DMS 273 treated with DMSO at 0.1 percent for 48 hours (cell line): ENCODE measurements at regions not wholly inside any gene's neighbourhood (a gene's known extent, or its start where the extent isn't known, plus 50 kb on each side); places are given as distances from the start of the nearest gene placed in this dataset.

Experiments
- DNase-seq: peaks from one replicate; lab custom pipeline; 2025; lab: John Stamatoyannopoulos, UW

DNA sequence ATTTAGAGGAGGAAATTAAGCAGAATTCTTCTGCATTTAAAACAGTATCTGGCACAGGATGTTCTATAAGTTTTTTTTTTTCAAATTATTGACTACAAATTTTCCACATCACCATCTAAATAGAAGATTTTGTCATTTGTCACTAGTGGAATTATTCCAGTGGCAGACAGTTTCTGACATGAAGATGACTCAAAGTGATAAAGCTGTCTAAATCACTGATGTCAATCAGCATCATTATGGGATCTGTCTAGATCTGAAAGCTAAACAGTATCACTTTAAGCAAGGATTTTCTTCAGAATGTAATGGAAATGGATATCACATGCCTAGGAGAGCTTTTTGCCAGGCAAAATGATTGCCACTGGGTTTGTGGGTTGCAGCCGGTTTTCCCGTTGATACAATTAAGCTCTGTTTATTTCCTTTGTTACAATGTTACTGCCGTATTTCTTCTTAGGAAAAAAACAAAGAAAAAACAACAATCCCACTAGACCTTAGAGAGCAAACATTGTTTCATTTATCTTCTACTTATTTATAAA, 1657.0 kb upstream of the PRR20A start:
- DNase-seq, result no peak

DNA sequence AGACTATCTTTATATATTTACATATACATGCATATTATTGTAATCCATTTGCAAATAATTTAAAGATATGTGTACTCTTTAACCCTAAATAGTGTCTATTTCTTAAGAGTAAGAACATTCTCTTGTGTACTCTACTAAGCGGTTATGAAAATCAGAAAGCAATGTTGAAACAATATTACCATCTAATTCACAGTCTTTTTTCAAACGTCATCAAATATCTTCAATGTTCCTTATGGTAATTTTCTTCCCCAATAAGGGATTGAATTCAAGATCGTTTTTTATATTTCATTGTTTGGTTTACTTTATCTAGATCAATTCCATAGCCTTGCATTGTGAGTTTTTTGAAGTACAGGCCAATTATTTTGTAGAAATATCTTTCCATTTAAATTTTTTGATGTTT, 1647.4 kb upstream of the PRR20A start:
- DNase-seq, result no peak

DNA sequence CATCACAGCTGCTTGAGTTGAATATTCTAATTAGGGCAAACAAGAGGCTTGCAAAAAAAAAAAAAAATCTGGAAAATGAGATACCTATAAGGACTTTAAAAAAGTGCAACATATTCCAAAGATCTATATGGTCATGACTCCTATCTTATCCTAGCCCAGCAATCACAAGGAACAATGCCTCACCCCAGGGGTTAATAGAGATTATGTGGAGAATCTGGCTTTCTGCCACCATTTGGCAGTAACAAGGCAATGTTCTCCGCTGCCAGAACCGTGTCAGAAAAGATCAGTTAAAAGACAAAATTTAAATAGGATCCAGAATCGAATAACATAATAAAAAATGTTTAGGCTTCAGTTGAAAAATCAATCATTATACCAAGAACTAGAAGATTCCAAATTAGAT, 1643.2 kb upstream of the PRR20A start:
- DNase-seq, result no peak

DNA sequence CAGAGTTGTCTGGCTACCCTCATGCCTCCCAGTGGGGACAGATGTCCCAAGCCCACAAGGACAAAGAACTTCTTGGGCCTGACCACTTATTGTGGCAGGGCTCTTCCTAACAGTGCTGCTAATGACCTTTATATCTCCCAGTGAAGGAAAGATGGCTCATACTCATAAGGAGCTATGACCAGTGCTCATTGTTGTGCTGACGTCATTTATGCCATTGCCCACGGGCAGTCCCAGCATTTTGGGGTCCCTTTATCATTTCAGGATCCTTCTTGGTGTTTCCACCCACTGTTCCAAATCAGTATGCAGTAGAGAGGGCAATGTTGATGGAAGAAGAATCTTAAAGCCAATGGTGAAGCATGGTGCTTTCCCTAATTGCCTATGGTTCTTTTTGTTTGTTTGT, 1640.0 kb upstream of the PRR20A start:
- DNase-seq, result no peak

DNA sequence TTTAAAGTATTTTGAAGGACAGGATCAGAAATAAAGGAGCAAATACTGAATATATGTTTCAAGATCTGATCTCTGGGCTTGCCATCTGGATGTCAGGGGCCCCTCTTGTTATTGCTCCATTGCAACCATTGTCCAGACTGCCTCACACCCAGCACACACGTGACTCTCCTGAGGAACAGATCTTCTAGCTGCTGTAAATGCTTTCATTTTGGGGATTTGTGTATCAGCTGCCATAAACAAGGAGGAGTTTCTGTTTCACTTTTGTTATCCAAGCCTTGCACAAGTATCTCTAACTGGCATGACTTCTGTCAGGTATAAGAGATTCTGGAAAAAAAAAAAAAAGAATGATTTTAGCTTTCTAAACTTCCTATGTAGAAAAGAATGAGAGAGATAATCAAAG, 1624.1 kb upstream of the PRR20A start:
- DNase-seq, result peak; percentile 0

DNA sequence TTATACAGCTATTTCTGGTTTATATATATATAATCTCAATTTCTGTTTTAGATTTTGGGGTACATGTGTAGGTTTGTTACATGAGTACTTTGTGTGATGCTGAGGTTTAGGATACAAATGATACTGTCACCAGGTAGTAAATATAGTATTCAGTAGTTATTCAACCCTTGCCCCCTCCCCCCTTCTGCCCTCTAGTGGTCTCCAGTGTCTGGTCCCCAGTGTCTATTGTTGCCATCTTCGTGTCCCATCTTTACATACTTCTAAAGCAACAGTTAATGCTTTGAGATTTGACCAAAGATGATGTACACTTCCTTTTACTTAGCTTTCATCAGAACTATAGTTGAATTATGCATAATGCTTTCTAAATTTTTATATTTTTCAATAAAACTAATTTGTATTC, 1623.4 kb upstream of the PRR20A start:
- DNase-seq, result no peak

DNA sequence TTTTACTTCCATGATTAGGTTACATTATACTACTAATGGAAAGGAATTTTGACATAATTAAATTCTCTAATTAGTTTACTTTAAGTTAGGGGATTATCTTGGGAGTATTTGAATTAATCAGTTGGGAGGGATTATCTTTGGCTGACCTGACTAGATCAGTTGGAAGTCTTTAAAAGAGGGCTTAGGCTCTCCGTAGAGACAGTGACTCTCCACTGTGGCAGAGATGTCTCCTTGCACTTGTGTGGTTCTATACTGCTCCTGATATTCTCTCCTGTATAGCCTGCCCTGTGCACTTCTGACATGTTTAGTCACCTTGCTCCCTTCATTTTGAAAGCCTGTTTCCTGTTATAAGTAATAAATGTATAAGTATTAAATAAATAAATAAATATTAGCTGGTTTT, 1612.3 kb upstream of the PRR20A start:
- no peak for DNase-seq

DNA sequence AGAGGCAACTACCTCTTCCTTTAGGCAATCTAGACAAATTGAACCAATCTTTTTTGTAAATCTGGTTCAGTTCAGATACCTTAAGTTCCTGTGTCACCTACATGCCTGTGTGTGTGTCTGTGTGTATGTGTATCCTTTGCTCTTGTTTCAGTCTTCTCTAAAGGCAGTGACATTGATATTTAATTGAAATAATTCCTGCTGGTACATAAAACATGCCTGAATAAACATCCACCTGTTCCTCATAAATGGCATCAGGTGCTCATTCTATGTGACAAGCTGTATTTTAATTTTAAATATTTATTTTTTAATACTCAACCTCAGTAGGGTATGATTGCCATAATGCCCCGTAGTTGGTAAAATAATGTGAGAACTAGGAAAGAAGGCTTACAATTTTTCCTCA, 1606.4 kb upstream of the PRR20A start:
- no peak for DNase-seq

DNA sequence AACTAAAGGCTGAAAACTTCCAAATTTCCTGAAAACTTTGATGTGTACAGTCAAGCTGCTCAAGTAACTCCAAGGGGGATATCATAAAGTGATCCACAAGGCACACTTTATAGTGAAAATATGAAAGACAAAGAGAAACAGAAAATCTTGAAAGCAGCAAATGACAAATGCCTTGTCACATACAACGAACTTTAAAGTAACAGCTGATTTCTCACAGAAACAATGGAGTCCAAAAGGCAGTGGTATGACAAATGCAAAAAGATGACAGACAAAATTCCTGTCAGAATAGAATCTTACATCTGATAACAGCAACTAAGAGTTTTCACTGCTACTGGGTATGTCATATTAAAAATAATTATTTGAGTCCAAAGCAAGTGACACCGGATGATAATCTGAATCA, 1602.3 kb upstream of the PRR20A start:
- no peak for DNase-seq

DNA sequence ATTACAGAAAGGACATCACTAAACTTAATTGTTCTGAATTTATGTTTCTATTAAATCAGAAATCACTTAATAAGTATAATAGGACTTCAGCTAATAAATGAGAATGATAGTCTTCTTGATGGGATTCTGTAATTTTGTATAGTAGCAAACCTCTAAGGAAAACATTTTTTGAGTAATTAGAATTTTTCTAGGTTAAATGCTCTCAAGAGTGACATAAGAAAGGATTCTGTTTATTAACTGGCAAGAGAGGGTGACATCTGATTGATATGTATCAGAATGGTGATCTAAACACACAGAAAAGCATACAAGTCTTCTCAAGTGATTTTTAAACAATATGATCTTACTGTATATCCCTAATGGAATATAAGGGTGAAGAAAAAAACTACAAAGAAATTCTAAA, 1597.7 kb upstream of the PRR20A start:
- DNase-seq, result no peak

DNA sequence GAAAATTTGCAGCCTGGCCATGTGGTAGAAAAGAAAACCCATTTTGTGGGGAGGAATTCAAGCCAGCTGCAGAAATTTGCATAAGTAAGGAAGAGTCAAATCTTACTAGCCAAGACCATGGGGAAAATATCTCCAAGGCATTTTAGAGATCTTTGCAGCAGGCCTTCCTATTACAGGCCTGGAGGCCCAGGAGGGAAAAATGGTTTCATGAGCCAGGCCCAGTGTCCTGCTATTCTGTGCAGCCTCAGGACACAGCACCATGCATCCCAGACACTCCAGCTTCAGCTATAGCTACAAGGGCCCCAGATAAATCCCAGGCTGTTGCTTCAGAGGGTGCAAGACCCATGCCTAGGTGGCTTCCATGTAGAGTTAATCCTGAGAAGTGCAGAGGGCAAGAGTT, 1590.1 kb upstream of the PRR20A start:
- no peak for DNase-seq

DNA sequence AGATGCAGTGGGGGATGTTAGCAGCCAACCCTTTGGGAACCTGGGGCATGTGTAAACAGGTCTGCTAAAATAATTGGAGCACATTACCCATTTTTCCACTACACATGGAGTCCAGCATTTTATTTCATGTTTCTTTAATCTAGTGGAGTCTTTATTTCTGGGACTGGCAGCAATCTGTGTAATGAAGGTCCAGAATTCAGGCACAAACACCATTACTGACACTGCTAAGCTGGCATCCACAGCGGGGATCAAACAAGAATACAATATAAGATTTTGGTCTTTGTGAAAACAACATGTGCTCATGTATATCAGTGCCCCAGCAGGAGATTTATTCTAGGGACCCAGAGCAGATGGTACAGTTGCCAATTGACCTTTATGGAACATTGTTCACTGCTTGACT, 1587.0 kb upstream of the PRR20A start:
- peak; percentile 91 for DNase-seq

DNA sequence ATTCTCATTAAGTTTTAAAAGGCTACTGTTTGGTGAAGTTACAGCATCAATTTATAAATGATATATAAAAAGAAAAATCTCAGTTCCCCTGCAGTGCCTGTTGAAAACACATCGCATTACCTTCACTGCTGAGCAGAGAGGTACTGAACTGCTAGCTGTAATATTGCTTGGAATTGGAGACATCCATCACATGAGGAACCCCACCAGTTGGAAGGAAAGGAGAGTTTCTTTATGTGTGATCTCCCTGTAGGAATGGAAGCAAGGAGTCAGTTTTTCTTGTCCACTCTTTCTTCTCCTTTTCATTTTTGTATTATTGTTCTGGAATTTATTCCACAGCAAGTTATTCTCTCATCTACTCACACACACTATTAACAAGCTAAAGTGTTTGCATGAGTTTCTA, 1586.0 kb upstream of the PRR20A start:
- DNase-seq, result peak; percentile 20

DNA sequence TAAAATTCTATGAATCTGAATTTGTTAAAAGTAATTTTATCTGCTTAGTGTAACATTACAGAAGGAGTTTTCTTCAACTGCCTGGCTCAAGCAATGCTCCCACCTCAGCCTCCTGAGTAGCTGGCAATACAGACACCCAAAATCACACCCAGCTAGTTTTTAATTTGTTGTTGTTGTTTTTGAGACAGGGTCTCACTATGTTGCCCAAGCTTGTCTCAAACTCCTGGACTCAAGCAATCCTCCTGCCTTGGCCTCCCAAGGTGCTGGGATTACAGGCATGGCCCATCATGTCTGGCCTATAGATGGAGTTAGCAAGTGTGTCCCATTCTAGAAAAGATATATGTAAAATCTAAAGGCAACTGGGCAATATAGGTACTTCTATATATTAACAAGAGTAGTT, 1580.4 kb upstream of the PRR20A start:
- DNase-seq, result no peak

DNA sequence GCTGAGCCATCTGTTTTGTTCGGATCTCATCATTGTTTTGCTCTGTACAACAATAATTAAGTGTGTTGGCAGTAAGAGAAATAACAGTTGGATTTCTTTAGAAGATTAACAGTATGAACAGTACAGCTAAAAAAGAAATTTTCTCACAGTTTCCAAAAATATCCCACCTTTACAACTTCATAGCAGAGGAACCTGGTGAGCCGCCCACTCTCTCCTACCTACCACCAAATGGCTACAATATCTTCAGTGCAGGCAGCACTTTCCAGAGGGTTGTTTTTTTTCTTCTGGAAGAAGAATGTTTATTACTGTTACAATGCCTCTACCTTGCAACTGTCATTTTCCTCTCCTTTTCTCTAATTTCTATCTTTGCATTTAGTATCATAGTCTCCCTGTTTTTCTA, 1577.5 kb upstream of the PRR20A start:
- no peak for DNase-seq

DNA sequence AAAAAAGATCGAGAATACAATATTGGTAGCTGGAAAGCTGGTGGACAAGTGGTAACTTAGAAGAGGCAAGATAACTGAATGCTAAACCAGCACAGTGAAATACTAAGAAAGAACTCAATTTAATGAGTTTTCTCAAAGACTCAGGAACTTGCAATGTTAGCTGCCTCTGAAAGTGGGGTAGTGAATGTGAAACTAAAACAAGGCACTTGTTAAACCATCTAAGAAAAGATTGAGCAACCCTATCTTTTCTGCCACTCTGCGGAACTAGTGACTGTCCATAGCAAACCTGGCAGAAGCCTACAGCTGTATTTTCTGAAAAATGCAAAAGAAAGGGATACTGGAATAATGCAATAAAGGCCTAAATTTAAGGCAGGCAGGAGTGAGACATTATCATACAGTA, 1574.4 kb upstream of the PRR20A start:
- no peak for DNase-seq

DNA sequence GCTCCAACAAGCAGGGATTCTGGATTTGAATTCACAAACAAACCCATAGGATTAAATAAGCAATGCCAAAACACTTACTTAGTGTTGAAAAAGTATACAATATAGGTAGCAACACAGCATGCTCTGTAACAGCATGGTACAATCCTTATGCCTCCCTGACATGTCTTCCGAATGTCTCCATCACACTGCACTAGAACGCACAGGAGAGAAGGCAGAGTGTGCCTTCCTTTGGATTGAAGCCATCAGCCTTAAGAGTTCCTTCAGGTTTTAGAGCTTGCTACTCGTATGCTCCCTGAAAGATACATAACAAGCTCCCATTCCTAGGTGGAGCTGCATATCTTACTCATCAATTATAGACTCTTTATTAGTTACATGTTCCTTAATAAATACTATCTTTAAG, 1573.9 kb upstream of the PRR20A start:
- no peak for DNase-seq

DNA sequence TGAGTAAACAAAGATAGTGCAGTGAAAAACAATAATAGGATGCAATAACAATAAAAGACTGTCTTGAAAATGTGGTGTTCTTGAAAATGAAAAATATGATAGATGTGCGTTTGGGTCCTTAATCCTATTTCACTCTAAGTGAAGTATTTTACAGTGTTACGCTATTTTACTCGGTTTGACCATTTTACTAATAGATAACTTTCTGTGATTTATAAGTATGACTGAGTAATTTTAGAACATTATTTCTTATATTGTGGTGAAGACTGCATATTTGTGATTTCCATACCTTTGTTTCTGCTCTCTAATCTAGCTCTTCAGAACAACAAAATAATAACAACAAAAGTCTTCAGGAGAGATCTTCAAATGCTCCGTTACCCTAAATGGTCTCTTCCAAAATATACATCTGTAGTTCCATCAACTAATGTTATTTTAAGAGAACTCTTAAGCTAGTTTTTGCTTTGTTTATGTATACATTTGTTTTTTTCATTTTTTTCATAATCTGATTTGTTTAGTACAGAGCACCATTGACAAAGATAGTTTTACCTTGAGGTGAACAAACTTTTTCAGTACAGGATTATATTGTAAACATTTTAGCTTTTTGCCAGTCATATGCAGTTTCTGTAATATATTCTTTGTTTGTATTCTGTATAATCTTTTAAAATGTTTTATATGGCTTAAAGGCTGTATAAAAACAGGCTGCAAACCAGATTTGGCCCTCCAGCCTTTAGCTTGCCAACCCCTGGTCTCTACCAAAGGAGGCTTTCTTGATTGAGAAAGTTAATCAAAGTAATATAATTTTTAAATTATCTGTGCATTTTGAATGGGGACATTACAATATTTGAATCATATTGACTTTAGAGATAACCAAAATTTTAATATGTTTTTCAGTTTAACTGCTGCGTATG, 1572.7 kb upstream of the PRR20A start:
- DNase-seq, result no peak

DNA sequence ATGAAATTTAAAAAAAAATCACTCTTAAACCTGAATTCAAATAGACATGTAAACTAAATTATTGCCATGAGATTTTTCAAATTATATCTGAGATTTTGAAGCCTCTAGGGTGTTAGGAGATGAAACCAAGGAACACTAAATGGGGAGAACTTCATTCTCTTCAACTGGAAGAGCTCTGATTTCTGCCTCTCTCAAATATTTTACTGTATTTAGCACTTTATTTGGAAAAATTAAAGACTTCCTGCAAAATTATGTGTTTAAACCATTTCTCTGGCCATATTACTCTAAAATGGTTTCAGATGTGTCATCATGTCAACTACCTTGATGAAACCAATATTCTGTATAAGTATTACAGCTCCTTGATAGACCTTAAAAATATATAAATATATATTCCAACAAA, 1571.6 kb upstream of the PRR20A start:
- no peak for DNase-seq

DNA sequence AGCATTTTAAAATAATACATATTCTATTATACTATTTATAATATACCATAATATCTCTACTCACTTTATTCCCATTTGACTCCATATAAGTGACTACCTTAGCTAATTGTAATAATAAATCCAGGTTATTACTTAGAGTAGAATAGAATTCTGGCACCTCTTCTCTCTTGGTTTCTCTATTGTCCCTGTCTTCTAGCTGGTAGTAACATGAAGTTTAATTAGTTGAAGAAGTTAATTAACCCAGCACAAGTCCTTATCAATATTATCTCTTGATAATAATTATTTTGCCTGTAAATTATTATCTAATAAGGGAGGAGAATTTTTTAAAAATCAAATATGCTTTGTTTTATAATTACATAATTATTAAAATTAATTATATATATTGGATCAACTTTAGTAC, 1571.2 kb upstream of the PRR20A start:
- DNase-seq, result no peak

DNA sequence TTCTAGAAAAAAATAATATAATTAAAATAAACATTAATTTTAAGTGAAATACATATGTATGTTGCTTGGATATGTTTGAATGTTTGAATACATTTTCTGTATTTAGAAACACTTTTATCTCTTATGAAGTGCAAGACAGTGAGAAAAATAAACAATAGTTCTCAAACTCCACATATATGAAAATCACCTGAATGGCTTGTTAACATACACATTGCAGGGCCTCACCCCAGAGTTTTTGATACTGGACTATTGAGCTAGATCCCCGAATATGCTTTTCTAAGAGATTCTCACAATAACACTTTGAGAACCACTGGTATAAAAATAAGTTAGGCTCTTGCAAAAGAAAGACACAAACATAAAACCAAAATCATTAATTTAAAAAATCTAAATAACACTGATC, 1570.3 kb upstream of the PRR20A start:
- DNase-seq, result no peak

DNA sequence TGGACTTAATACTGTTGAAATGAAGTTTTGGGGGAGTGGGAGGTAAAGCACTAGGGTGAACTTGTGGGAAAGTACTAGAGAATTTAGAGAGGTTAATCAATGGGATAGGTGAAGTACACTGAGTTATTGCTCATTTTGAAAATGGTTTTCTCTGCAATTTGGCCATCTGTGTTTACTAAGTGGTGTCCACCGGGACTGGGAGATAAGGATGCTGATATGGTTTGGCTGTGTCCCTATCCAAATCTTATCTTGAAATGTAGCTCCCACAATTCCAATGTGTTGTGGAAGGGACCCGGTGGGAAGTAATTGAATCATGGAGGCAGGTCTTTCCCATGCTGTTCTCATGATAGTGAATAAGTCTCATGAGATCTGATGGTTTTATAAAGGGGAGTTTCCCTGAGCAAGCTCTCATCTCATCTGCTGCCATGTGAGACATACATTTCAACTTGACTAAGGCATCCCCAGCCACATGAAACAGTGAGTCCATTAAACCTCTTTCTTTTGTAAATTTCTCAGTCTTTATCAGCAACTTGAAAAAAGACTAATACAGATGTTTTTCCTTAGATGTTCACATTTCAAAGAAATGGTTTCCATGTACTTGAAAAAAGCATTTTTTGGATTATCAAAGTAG, 1569.4 kb upstream of the PRR20A start:
- no peak for DNase-seq

DNA sequence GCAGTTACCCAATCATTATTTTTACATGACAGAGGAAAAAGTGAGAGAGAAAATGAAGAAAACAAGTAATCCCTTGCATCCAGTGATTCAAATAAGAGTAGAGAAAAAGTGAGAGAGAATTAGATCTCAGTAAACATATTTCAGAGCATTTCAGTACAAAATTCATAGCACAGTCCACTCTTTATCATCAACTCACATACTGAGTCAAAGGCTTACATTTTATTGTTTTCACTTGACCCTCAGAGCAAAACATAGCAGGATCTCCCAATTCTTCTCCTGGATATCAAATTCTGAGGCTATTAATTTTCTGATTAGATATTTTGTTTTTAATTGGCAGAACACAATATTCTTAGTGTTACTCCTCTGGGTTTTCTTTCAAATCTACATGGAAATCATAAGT, 1568.3 kb upstream of the PRR20A start:
- DNase-seq, result no peak

DNA sequence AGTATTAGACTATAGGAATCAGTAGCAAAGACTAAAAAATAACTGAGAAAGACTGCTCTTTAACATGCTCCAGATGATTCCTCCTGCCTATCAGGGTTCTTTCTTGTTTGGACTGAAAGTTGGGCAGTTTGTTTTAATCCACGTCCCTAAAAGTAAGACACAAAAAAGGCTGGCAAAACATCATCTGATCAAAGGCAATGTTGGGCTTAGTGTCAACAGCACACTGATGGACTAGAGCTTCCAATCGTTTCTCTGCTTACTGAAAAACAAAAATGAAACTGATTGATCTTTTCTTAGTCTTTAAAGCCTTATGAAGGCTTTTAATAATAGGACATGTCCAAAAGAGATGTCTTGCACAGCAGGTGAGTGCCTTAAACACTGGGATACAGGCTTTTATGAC, 1567.9 kb upstream of the PRR20A start:
- DNase-seq, result no peak
